ENCODE measurements at regions not wholly inside any gene's neighbourhood (a gene's known extent, or its start where the extent isn't known, plus 50 kb on each side); places are given as distances from the start of the nearest gene placed in this dataset.

- no peak for TF ChIP-seq POLR2A (IDR thresholded peaks at IDR 0.05; ENCODE audit: control extremely low read depth in 1 of 2, low read depth in 2 of 2, low read length in 2 of 2)
- TF ChIP-seq SUZ12 (IDR thresholded peaks at IDR 0.05; ENCODE audit: low read length) = no peak
- TF ChIP-seq GTF2F1 (IDR thresholded peaks at IDR 0.05; ENCODE audit: borderline replicate concordance, low read depth, low read length) = no peak
Observed at GRCh38 chr15:67011617-67012005, 53.8 kb upstream of the SMAD3 start (continued).
